HCT116 (cell line): ENCODE measurements at regions not wholly inside any gene's neighbourhood (a gene's known extent, or its start where the extent isn't known, plus 50 kb on each side); places are given as distances from the start of the nearest gene placed in this dataset.
A peak's percentile ranks its signal among the peaks of the same experiment; 100 is the strongest.

Experiments used
- ATAC-seq: fragments of 200-7000 bp; cut with Tn5 transposase; 2 replicates; pipeline ENCODE4 v1.9.1; 2020; ENCODE audit warnings: mild to moderate bottlenecking, moderate library complexity
- BruUV-seq: library from RNA; stranded (reverse); fragments of 400-500 nt; replicated peaks from 2 replicates; lab custom pipeline; 2021; lab: Mats Ljungman, UMichigan
- CTCF ChIA-PET: fragments of 300-600 bp; sonication (Branson Sonifier 250); formaldehyde crosslinking; loops from one replicate; lab custom pipeline; 2021; ENCODE audit warnings: antibody characterized with exemption; lab: Charles Lee
- POLR2A ChIA-PET: fragments of 300-600, 350-600 bp; sonication (Branson Sonifier 250); formaldehyde crosslinking; loops from one replicate; lab custom pipeline; 2021; ENCODE audit warnings: antibody characterized with exemption; lab: Charles Lee
- RAD21 ChIA-PET, 2 experiments: fragments of 300-600 bp; sonication (Branson Sonifier 250); formaldehyde crosslinking; loops; one replicate each; lab custom pipeline; 2023; ENCODE audit warnings: low total read pairs in 2 of 2; ENCODE audit not compliant: uncharacterized antibody in 2 of 2, unreplicated experiment in 2 of 2, low non-redundant PET in 1 of 2; lab: Charles Lee
- DNase-seq: peaks from one replicate; pipeline ENCODE4 v3.0.0-alpha.2; 2010; ENCODE audit warnings: low read depth, low spot score
- H2AFZ ChIP-seq: fragments of 200-600 bp; shearing (Covaris generic), sonication (generic); 2 replicates; pipeline ENCODE4 v1.6.1; 2017; ENCODE audit warnings: low read depth, mixed run types, mixed read lengths, antibody characterized with exemption, low read length; ENCODE audit not compliant: poor library complexity, severe bottlenecking
- H3K27ac ChIP-seq: 2 replicates; pipeline ENCODE4 v1.5.1; 2012; ENCODE audit warnings: low read depth, low read length
- H3K27me3 ChIP-seq: fragments of 200-600 bp; sonication (generic); 2 replicates; pipeline ENCODE4 v1.6.1; 2016; ENCODE audit warnings: mixed run types, low read length, mixed read lengths; ENCODE audit not compliant: insufficient read depth
- H3K36me3 ChIP-seq, 2 experiments: fragments of 200-500 bp in 1 of 2; fragments of 200-600 bp in 1 of 2; sonication (Bioruptor generic) in 1 of 2; sonication (generic) in 1 of 2; 2 replicates each; pipeline versions ENCODE4 v1.5.1 to v1.6.1; 2014 to 2016; ENCODE audit warnings: low read length in 2 of 2, inconsistent platforms in 1 of 2, mixed read lengths in 1 of 2, mixed run types in 1 of 2; ENCODE audit not compliant: insufficient read depth in 2 of 2, control insufficient read depth in 1 of 2
- H3K4me1 ChIP-seq, 2 experiments: fragments of 200-600 bp in 1 of 2; sonication (generic) in 1 of 2; 2 replicates each; pipeline versions ENCODE4 v1.5.1 to v1.6.1; 2012 to 2017; ENCODE audit warnings: low read length in 2 of 2, inconsistent platforms in 1 of 2, mild to moderate bottlenecking in 1 of 2, mixed read lengths in 1 of 2, mixed run types in 1 of 2, moderate library complexity in 1 of 2; ENCODE audit not compliant: insufficient read depth in 2 of 2, control insufficient read depth in 1 of 2
- H3K4me2 ChIP-seq: fragments of 200-600 bp; sonication (generic); 2 replicates; pipeline ENCODE4 v1.6.1; 2017; ENCODE audit warnings: mixed run types, low read length, mixed read lengths
- H3K4me3 ChIP-seq, 2 experiments: fragments of 200-600 bp in 1 of 2; sonication (generic) in 1 of 2; replicated peaks in 1 of 2; 2 replicates each; pipeline ENCODE4 v1.5.1; 2011 to 2016; ENCODE audit warnings: low read length in 2 of 2, control low read depth in 1 of 2, low read depth in 1 of 2, mild to moderate bottlenecking in 1 of 2, mixed read lengths in 1 of 2, mixed run types in 1 of 2
- H3K79me2 ChIP-seq: fragments of 200-600 bp; sonication (generic); 2 replicates; pipeline ENCODE4 v1.6.1; 2017; ENCODE audit warnings: mild to moderate bottlenecking, mixed run types, low read length, moderate library complexity, mixed read lengths; ENCODE audit not compliant: insufficient read depth
- H3K9ac ChIP-seq: fragments of 200-600 bp; sonication (generic); 2 replicates; pipeline ENCODE4 v1.6.1; 2016; ENCODE audit warnings: low read length, mixed read lengths
- H3K9me2 ChIP-seq: fragments of 200-600 bp; sonication (generic), shearing (Covaris generic); 2 replicates; pipeline ENCODE4 v1.6.1; 2017; ENCODE audit warnings: mixed run types, mild to moderate bottlenecking, moderate library complexity; ENCODE audit not compliant: insufficient read depth
- H3K9me3 ChIP-seq, 2 experiments: fragments of 200-500 bp in 1 of 2; fragments of 200-600 bp in 1 of 2; sonication (Bioruptor generic) in 1 of 2; sonication (generic) in 1 of 2; 2 replicates each; pipeline ENCODE4 v1.6.1; 2014 to 2017; ENCODE audit warnings: low read length in 2 of 2, mixed read lengths in 2 of 2, inconsistent platforms in 1 of 2, low read depth in 1 of 2, mild to moderate bottlenecking in 1 of 2, mixed run types in 1 of 2, moderate library complexity in 1 of 2; ENCODE audit not compliant: control insufficient read depth in 1 of 2, insufficient read depth in 1 of 2
- H4K20me1 ChIP-seq: fragments of 200-600 bp; sonication (generic), shearing (Covaris generic); 2 replicates; pipeline ENCODE4 v1.6.1; 2017; ENCODE audit warnings: mixed run types, mild to moderate bottlenecking, moderate library complexity; ENCODE audit not compliant: insufficient read depth
- CTCF ChIP-seq, 3 experiments: fragments of 200-600 bp in 1 of 3; sonication (generic) in 1 of 3; IDR thresholded peaks in 2 of 3; conservative IDR thresholded peaks in 1 of 3; 2 replicates each; pipeline ENCODE4 v1.5.1; 2012 to 2017; ENCODE audit warnings: low read depth in 2 of 3, low read length in 2 of 3, antibody characterized with exemption in 1 of 3, borderline replicate concordance in 1 of 3, control low read depth in 1 of 3, mild to moderate bottlenecking in 1 of 3, mixed read lengths in 1 of 3, mixed run types in 1 of 3, moderate library complexity in 1 of 3; ENCODE audit not compliant: insufficient read depth in 1 of 3
- EGR1 ChIP-seq: IDR thresholded peaks from 2 replicates; pipeline ENCODE4 v1.6.1; 2012; ENCODE audit warnings: low read depth
- EZH2phosphoT487 ChIP-seq: fragments of 200-600 bp; IDR thresholded peaks from 2 replicates; pipeline ENCODE4 v1.6.1; 2018; ENCODE audit warnings: antibody characterized with exemption, borderline replicate concordance
- RAD21 ChIP-seq: IDR thresholded peaks from 2 replicates; pipeline ENCODE4 v1.6.1; 2012; ENCODE audit warnings: low read depth, mild to moderate bottlenecking
- SIN3A ChIP-seq: IDR thresholded peaks from 2 replicates; pipeline ENCODE4 v1.6.1; 2012; ENCODE audit warnings: low read depth
- SP1 ChIP-seq: IDR thresholded peaks from 2 replicates; pipeline ENCODE4 v1.6.1; 2012; ENCODE audit warnings: low read depth
- SRF ChIP-seq: IDR thresholded peaks from 2 replicates; pipeline ENCODE4 v1.6.1; 2012; ENCODE audit warnings: low read depth
- ZNF274 ChIP-seq: fragments of 200-500 bp; sonication (Bioruptor generic); IDR thresholded peaks from 2 replicates; pipeline ENCODE4 v1.6.1; 2014; ENCODE audit warnings: mild to moderate bottlenecking, low read depth, low read length, inconsistent platforms
- intact Hi-C: fragments of 100-400 bp; cut with micrococcal nuclease; formaldehyde crosslinking; loops from 2 replicates; pipeline ENCODE4 v1.10.0; 2022

DNA sequence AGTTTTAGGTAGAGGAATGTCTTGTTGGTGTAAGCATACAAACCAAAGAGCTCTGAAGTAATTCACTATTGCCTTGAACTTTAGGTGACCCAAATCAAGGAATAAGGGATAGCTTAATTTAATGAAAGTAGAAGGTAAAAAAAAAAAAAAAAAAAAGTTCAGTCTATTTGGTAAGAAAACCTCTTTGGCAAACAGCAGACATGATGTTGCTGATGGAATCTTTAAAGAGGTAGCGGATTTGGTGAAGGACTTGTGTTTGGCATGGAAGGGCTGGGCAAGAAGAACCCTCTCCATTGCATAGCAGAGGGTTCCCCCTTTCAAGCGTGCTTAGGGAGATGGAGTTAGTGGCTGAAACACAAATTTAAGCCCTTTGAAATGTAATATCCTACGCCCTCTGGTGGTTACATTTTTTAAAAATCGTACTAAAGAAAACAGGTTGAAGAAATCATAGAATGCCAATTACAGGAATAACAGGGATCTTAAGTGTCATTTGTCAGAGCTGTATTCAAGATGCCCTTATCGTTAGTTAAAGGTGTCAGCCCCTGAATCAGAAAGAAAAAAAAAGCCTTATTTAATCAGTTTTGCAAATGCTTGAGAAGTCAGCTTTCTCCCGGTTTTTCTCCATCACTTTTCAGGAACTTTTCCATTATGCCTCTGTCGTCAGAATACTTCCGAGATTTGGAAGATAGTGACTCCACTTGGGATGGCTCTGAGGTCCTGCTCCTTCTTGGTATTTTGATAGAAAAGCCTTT is 383.1 kb downstream of the KCNJ2 start:
- Histone ChIP-seq H3K9me3 (no peaks in the 10 kb centered on the region), H3K4me2 (no peak overlapping the region), H3K27ac (no peak overlapping the region), H3K4me1 (no peaks in the 10 kb centered on the region), H3K4me3 (no peak overlapping the region), H3K27me3 (no peaks in the 10 kb centered on the region), H3K9me2 (no peaks in the 10 kb centered on the region), H4K20me1 (no peaks in the 10 kb centered on the region), H2AFZ (no peak overlapping the region), H3K36me3 (no peaks in the 10 kb centered on the region), H3K9ac (no peak overlapping the region), H3K79me2 (no peaks in the 10 kb centered on the region)
- DNase-seq: peak; percentile 29
- ATAC-seq: peak; percentile 77
- TF ChIP-seq CTCF (IDR thresholded peaks at IDR 0.05 in 2 of 3, conservative IDR thresholded peaks at IDR 0.05 in 1 of 3; ENCODE audit: borderline replicate concordance in 1 of 3, insufficient read depth in 1 of 3, low read depth in 2 of 3, low read length in 2 of 3): peak; percentile 24 to 76 (median 39); a peak in 3 of 6 replicates
- TF ChIP-seq SRF: no peak
- no peak for TF ChIP-seq EZH2phosphoT487
- no peak for TF ChIP-seq SIN3A
- TF ChIP-seq RAD21: peak; percentile 58
- no peak for TF ChIP-seq EGR1
- TF ChIP-seq SP1: no peak
- TF ChIP-seq ZNF274: no peak
- BruUV-seq: no TSS peak
- intact Hi-C loops: loop anchor here (5.0 kb wide), 3 partner anchors 945 to 1025 kb away; no protein-coding TSS in a partner anchor
- POLR2A ChIA-PET: no interaction called here
- CTCF ChIA-PET: interaction anchor here (0.7 to 5.1 kb wide), 7 partner anchors 77 to 1026 kb away, joined by 3 to 34 read pairs (median 4); no protein-coding TSS in a partner anchor
- RAD21 ChIA-PET: interaction anchor here in 1 of 2 experiments (0.6 kb wide), 1 partner anchor 408 kb away, joined by 3 read pairs; no protein-coding TSS in a partner anchor
